GM12873 (cell line): ENCODE measurements at regions not wholly inside any gene's neighbourhood (a gene's known extent, or its start where the extent isn't known, plus 50 kb on each side); places are given as distances from the start of the nearest gene placed in this dataset.

Experiments
- CTCF ChIP-seq: IDR thresholded peaks from 2 replicates; pipeline ENCODE4 v1.5.1; 2012; ENCODE audit warnings: low read depth, mild to moderate bottlenecking, moderate library complexity, low read length, control low read depth; ENCODE audit not compliant: insufficient read depth; ENCODE audit errors: missing control alignments

DNA sequence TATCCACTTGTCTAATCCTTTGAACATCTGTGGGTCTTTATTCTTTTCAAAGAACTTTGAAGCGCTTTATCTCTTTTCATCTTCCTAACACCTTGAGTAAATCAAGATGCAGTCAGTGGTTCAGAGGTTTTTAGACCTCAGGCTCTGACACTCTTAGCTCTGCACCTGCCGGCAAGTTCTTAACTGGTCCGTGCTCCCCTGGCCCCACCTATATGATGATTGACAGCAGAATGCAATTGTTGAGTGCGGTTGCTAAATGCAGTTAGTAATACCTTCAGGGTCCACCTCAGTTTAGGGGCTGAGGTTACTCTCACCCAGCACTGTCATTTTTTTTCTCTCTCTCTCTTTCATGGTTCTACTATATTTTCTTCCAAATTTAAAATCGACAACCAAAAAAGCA is 854.2 kb upstream of the AUTS2 start:
- no peak for TF ChIP-seq CTCF

- TF ChIP-seq CTCF = no peak
Observed at GRCh38 chr7:68748934-68749900, 849.1 kb upstream of the AUTS2 start.

DNA sequence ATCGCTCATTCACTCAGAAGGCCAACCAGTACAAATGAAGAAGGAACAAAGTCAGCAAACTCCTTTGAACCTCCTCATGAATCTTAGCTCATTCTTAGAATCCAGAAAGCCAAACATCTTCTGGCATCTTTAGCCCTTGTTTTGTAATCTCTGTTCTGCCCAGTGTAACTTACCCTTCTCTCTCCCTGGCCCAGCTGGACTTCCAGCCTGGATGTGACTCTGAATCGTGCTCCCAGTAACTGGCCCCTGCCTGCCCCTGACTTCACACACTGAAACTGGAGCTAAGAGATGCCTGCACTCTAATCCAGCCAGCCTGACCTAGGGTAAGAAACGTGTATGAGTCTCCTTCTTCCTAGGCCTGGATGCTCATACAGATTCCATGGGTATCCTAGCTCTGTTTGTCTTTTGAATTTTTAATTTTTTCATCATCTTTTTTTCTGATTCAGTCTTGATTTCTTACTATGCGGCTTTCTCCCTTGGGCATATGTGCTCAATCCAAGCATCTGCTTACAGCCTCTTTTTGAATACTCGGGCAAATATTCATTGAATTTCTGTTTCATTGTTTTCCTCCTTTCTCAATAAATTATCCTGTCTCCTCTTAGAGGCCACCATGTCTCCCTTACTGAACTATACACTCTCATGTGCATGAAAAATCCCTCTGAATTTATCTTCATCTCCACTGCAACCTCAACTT is 845.6 kb upstream of the AUTS2 start:
- no peak for TF ChIP-seq CTCF

GRCh38 chr7:68754414-68754813 is 843.9 kb upstream of the AUTS2 start:
- no peak for TF ChIP-seq CTCF

- no peak for TF ChIP-seq CTCF
Observed at GRCh38 chr7:68756986-68757495, 841.2 kb upstream of the AUTS2 start.

DNA sequence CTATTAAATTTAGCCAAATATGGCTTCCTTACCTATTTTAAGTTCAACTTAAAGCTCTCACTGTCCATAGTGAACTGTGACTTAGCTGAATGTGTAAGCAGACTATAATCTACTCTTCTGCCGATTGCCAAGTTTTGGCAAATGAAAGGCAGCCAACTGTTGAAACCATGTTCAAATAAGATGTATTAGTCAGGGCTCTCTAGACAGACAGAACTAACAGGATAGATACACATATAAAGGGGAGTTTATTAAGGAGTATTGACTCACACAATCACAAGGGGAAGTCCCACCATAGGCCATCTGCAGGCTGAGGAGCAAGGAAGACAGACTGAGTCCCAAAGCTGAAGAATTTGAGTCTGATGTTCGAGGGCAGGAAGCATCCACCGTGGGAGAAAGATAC is 837.7 kb upstream of the AUTS2 start:
- TF ChIP-seq CTCF = no peak

- no peak for TF ChIP-seq CTCF
Observed at GRCh38 chr7:68767462-68767861, 830.8 kb upstream of the AUTS2 start.
